ENCODE measurements at regions not wholly inside any gene's neighbourhood (a gene's known extent, or its start where the extent isn't known, plus 50 kb on each side); places are given as distances from the start of the nearest gene placed in this dataset.
A peak's percentile ranks its signal among the peaks of the same experiment; 100 is the strongest.

DNA sequence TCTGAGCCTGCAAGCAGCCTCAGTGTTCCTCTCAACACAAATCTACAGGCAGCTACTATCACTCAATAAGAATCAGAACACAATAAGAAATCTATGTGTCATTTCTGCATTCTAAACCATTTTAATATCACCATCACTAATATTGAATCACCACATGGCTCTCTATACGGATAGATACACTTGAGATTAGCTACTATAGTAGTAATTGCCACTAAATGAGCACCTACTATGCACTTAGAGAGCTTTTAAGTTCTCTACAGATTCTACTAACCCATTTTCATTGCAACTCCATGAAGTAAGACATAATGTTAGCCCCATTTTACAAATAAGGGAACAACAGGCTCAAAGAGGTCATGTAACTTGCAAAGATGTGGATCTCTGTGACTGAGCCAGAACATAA, 132.8 kb upstream of the DYNLRB2 start:
- H3K4me3 ChIP-seq = no peak overlapping the region
- intact Hi-C loops (cut with DNase I) = no loop called here
- no peak for ATAC-seq

DNA sequence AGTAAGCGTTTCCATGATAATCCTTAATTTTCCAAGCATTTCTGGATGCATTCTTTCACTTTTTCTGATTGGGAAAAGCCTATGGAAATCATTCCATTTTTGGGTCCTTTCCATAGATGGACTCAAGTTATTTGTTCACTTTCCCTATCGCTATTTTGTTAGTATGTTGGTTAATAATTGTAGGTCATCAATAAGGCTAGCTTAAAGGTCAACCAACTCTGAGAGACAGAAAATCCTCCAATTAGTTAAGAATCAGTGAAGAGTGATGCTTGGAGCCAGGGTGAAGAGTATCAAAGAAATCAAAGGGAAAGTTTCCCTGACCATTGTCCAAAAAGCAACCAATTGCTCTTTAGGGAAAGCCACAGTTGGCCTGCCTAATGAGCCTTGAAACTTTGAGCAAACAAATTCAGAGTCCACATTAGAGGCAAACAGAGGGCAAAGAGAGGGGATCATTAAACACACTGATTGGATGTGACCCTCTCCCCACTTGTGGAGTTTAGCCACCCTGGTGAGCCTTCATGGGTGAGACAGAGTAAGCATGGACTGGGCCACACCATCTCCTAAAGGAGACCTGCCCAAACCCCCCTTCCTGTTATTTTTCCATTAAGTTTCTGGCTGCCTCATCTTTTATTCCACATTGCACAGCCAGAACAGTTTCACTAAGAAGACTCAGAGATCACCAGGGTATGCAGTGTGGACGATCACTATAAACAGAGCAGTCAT, 133.4 kb upstream of the DYNLRB2 start:
- intact Hi-C loops (cut with DNase I) = no loop called here
- no peak overlapping the region for H3K4me3 ChIP-seq
- ATAC-seq (no peak), DNase-seq (no peak)
- TF ChIP-seq, protein P1, sequence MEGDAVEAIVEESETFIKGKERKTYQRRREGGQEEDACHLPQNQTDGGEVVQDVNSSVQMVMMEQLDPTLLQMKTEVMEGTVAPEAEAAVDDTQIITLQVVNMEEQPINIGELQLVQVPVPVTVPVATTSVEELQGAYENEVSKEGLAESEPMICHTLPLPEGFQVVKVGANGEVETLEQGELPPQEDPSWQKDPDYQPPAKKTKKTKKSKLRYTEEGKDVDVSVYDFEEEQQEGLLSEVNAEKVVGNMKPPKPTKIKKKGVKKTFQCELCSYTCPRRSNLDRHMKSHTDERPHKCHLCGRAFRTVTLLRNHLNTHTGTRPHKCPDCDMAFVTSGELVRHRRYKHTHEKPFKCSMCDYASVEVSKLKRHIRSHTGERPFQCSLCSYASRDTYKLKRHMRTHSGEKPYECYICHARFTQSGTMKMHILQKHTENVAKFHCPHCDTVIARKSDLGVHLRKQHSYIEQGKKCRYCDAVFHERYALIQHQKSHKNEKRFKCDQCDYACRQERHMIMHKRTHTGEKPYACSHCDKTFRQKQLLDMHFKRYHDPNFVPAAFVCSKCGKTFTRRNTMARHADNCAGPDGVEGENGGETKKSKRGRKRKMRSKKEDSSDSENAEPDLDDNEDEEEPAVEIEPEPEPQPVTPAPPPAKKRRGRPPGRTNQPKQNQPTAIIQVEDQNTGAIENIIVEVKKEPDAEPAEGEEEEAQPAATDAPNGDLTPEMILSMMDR (IDR thresholded peaks at IDR 0.05) = no peak
- no peaks in the 10 kb centered on the region for H3K4me1 ChIP-seq
- no peaks in the 10 kb centered on the region for H3K36me3 ChIP-seq
- no peak overlapping the region for H3K27ac ChIP-seq
- H3K27me3 ChIP-seq = no peaks in the 10 kb centered on the region
- H3K9me3 ChIP-seq = no peaks in the 10 kb centered on the region

More for the DNA sequence above, 132.8 kb upstream of the DYNLRB2 start:
- Histone ChIP-seq H3K27me3 (no peaks in the 10 kb centered on the region), H3K27ac (no peak overlapping the region), H3K4me1 (no peaks in the 10 kb centered on the region), H3K9me3 (no peaks in the 10 kb centered on the region), H3K36me3 (no peaks in the 10 kb centered on the region)
- TF ChIP-seq, protein P1 (IDR thresholded peaks at IDR 0.05) = no peak
- no peak for DNase-seq

DNA sequence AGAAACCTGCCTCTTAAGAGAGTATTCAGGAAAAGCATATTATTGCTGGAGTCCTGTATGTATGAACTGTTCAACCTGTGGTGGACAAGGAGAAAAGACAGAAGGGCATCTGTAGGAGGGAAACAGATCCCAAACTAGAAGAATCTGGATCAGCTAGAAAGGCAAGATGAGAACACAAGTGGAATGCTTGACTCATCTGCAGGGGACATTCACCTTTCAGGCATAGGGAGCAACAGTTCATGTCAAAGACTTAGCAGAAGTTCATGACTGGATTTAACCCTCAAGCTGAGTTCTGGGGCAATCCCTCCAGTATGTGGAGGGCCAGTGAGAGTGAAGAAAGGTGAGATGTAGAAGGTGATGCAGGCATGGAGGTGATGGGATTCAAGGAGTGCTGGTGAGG, 135.9 kb upstream of the DYNLRB2 start:
- no peaks in the 10 kb centered on the region for H3K36me3 ChIP-seq
- intact Hi-C loops (cut with DNase I) = no loop called here
- no peak overlapping the region for H3K27ac ChIP-seq
- no peaks in the 10 kb centered on the region for H3K27me3 ChIP-seq
- TF ChIP-seq, protein P1 (IDR thresholded peaks at IDR 0.05) = no peak
- DNase-seq (no peak), ATAC-seq (no peak)
- no peak overlapping the region for H3K4me3 ChIP-seq
- no peaks in the 10 kb centered on the region for H3K4me1 ChIP-seq
- no peaks in the 10 kb centered on the region for H3K9me3 ChIP-seq

DNA sequence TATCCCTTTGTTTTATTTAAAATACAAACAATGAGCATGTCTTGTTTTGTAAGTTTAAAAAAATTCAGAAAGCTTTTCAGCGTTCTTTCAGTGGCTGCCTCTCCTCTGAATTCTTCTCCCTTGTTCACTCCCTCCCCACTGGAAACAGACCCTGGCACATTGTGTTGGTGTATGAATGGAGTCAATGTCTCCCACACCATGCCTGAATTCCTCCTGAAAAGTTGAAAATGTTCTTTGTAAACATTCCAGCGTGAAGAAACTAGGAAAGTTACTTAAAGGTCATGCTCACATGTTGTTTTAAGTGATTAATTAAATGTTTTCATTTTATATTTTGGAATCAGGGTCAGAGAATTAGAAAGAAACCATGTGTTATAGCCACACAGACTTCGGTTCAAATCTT, 136.9 kb upstream of the DYNLRB2 start:
- intact Hi-C loops (cut with DNase I) = no loop called here
- Histone ChIP-seq H3K9me3 (no peaks in the 10 kb centered on the region), H3K27ac (no peak overlapping the region), H3K36me3 (no peaks in the 10 kb centered on the region), H3K27me3 (no peaks in the 10 kb centered on the region), H3K4me1 (no peaks in the 10 kb centered on the region), H3K4me3 (no peak overlapping the region)
- DNase-seq = peak in 1 of 4 donors; percentile 7
- TF ChIP-seq, protein P1 (IDR thresholded peaks at IDR 0.05) = no peak
- ATAC-seq = no peak

DNA sequence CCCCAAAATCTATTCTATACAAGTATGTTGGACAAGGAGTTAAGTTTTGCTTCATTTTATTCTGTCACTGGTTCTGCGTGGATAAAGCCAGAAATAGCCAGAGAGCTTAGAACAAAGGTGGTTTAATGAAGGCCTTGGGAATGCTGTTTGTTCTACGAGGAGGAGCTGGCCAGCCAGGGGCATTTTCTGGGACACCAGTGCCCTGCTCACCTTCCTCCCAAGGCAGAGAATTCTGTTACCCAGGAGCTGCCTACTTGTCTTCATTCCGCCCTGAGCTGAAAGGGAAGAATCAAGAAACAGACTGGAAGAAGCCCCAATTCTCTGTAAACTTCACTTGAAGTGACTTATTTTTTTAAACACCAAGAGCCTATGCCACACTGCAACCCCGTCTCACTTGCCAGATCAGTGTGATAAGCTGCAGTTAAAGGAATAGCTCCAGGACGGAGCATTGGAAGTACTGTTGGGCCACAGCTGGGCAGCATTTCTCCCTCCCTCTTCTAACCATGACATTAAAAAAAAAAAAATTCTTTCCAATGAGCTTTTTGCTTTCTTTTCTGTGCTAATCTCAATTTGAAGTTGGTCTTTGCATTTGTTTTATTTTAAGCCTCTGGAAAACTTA, 149.8 kb upstream of the DYNLRB2 start:
- Histone ChIP-seq H3K9me3 (peaks cover 0 to 5% of the 10 kb centered on the region in 2 donors), H3K4me1 (no peaks in the 10 kb centered on the region), H3K4me3 (no peak overlapping the region), H3K27ac (no peak overlapping the region), H3K36me3 (no peaks in the 10 kb centered on the region), H3K27me3 (peaks cover 0 to 6% of the 10 kb centered on the region in 2 donors)
- DNase-seq (peak in 1 of 4 donors; percentile 30), ATAC-seq (no peak)
- TF ChIP-seq, protein P1 (IDR thresholded peaks at IDR 0.05) = no peak
- intact Hi-C loops (cut with DNase I) = no loop called here

All from left lung (tissue), 4 donors.